GM12878 (cell line): ENCODE measurements at regions not wholly inside any gene's neighbourhood (a gene's known extent, or its start where the extent isn't known, plus 50 kb on each side); places are given as distances from the start of the nearest gene placed in this dataset.

Experiments
- ATAC-seq: fragments of 200-7000 bp; cut with Tn5 transposase; 3 replicates; pipeline ENCODE4 v1.9.1; 2020; ENCODE audit warnings: mild to moderate bottlenecking, moderate library complexity
- BruUV-seq: library from RNA; stranded (reverse); fragments of 400-500 nt; replicated peaks from 2 replicates; lab custom pipeline; 2021; lab: Mats Ljungman, UMichigan
- CTCF ChIA-PET: fragments of 300-600 bp; sonication (Branson Sonifier 250); formaldehyde crosslinking; extraction: SDS; loops from one replicate; lab custom pipeline; 2021; ENCODE audit warnings: inconsistent platforms; lab: Yijun Ruan, JAX
- POLR2A ChIA-PET: fragments of 350-600 bp; formaldehyde crosslinking; extraction: SDS; loops from one replicate; lab custom pipeline; 2021; ENCODE audit warnings: inconsistent platforms; lab: Charles Lee
- RAD21 ChIA-PET: fragments of 300-600 bp; sonication (Branson Sonifier 250); formaldehyde crosslinking; loops from one replicate; lab custom pipeline; 2023; ENCODE audit warnings: antibody characterized with exemption; ENCODE audit not compliant: unreplicated experiment; lab: Charles Lee
- SMC1A ChIA-PET: fragments of 300-600 bp; sonication (Branson Sonifier 250); formaldehyde crosslinking; loops from one replicate; lab custom pipeline; 2023; ENCODE audit not compliant: unreplicated experiment, uncharacterized antibody; lab: Charles Lee
- DNase-seq: peaks from one replicate; pipeline ENCODE4 v3.0.0-alpha.2; 2011; ENCODE audit warnings: low read depth, low spot score
- FAIRE-seq: peaks from 3 replicates; lab custom pipeline; 2011; peaks lifted over from hg19 to GRCh38; lab: Jason Lieb, UNC
- H2AFZ ChIP-seq: 2 replicates; pipeline ENCODE4 v1.6.0; 2011; ENCODE audit warnings: low read depth, low read length, control low read depth; ENCODE audit not compliant: control insufficient read depth
- H3K27ac ChIP-seq: 2 replicates; pipeline ENCODE4 v1.5.1; 2011; ENCODE audit warnings: control low read depth; ENCODE audit not compliant: control insufficient read depth, insufficient read depth
- H3K27me3 ChIP-seq, 2 experiments: replicated peaks in 1 of 2; 2 replicates each; pipeline versions ENCODE4 v1.6.0 to v1.6.1; 2011; ENCODE audit warnings: low read length in 1 of 2; ENCODE audit not compliant: control insufficient read depth in 2 of 2, insufficient read depth in 2 of 2
- H3K36me3 ChIP-seq, 2 experiments: 2 replicates each; pipeline ENCODE4 v1.5.1; 2011; ENCODE audit warnings: low read length in 1 of 2; ENCODE audit not compliant: control insufficient read depth in 2 of 2, insufficient read depth in 2 of 2
- H3K4me1 ChIP-seq: 2 replicates; pipeline ENCODE4 v1.6.1; 2011; ENCODE audit warnings: mild to moderate bottlenecking, low read length, moderate library complexity, mixed read lengths; ENCODE audit not compliant: control insufficient read depth, insufficient read depth
- H3K4me2 ChIP-seq: 2 replicates; pipeline ENCODE4 v1.6.0; 2011; ENCODE audit warnings: control low read depth; ENCODE audit not compliant: control insufficient read depth, insufficient read depth
- H3K4me3 ChIP-seq: fragments of 200-600 bp; sonication (generic); 2 replicates; pipeline ENCODE4 v1.5.1; 2016
- H3K79me2 ChIP-seq: 2 replicates; pipeline ENCODE4 v1.6.0; 2011; ENCODE audit warnings: low read length; ENCODE audit not compliant: control insufficient read depth, insufficient read depth
- H3K9ac ChIP-seq: 2 replicates; pipeline ENCODE4 v1.8.0; 2011; ENCODE audit warnings: low read length, control low read depth, mixed read lengths; ENCODE audit not compliant: control insufficient read depth, insufficient read depth
- H3K9me3 ChIP-seq: replicated peaks from 3 replicates; pipeline ENCODE4 v1.5.1; 2011; ENCODE audit warnings: mild to moderate bottlenecking, low read length; ENCODE audit not compliant: control insufficient read depth, insufficient read depth
- H4K20me1 ChIP-seq: 2 replicates; pipeline ENCODE4 v1.6.0; 2011; ENCODE audit not compliant: control insufficient read depth, insufficient read depth
- BRCA1 ChIP-seq: IDR thresholded peaks from 2 replicates; pipeline ENCODE4 v1.6.1; 2011; ENCODE audit warnings: low read depth, low read length, improper control_type of control experiment
- CBFB ChIP-seq: IDR thresholded peaks from 2 replicates; pipeline ENCODE4 v1.6.1; 2016; ENCODE audit warnings: antibody characterized with exemption, low read depth
- CREB1 ChIP-seq: IDR thresholded peaks from 2 replicates; pipeline ENCODE4 v1.6.1; 2012; ENCODE audit warnings: low read depth, mild to moderate bottlenecking, inconsistent platforms
- GATAD2B ChIP-seq: fragments of 450-650 bp; conservative IDR thresholded peaks from 2 replicates; pipeline ENCODE4 v1.6.1; 2017; ENCODE audit warnings: low read depth, mild to moderate bottlenecking, moderate library complexity
- IKZF1 ChIP-seq: fragments of 450-650 bp; conservative IDR thresholded peaks from 2 replicates; pipeline ENCODE4 v1.6.1; 2017; ENCODE audit warnings: antibody characterized with exemption, mild to moderate bottlenecking
- MEF2A ChIP-seq: IDR thresholded peaks from 2 replicates; pipeline ENCODE4 v1.6.1; 2011; ENCODE audit warnings: low read depth, mild to moderate bottlenecking, low read length, moderate library complexity; ENCODE audit not compliant: insufficient read depth
- MTA2 ChIP-seq: fragments of 450-650 bp; IDR thresholded peaks from 2 replicates; pipeline ENCODE4 v1.6.1; 2016; ENCODE audit warnings: low read depth, mild to moderate bottlenecking, moderate library complexity
- MTA3 ChIP-seq: IDR thresholded peaks from 2 replicates; pipeline ENCODE4 v1.6.1; 2012; ENCODE audit warnings: low read length, inconsistent platforms, borderline replicate concordance
- PBX3 ChIP-seq: IDR thresholded peaks from 2 replicates; pipeline ENCODE4 v1.6.1; 2011; ENCODE audit warnings: mild to moderate bottlenecking, low read depth, low read length, moderate library complexity; ENCODE audit not compliant: insufficient replicate concordance
- RAD51 ChIP-seq: fragments of 450-650 bp; IDR thresholded peaks from 2 replicates; pipeline ENCODE4 v1.6.1; 2016; ENCODE audit warnings: moderate library complexity, mild to moderate bottlenecking, inconsistent platforms
- RB1 ChIP-seq: fragments of 450-650 bp; formaldehyde crosslinking; IDR thresholded peaks from 2 replicates; pipeline ENCODE4 v1.6.1; 2017; ENCODE audit warnings: mild to moderate bottlenecking, borderline replicate concordance
- RFX5 ChIP-seq: IDR thresholded peaks from 2 replicates; pipeline ENCODE4 v1.6.1; 2011; ENCODE audit warnings: low read depth, low read length, improper control_type of control experiment
- SIX5 ChIP-seq: IDR thresholded peaks from 2 replicates; pipeline ENCODE4 v1.6.1; 2011; ENCODE audit warnings: mild to moderate bottlenecking, low read depth, low read length, moderate library complexity; ENCODE audit not compliant: severe bottlenecking
- ZNF274 ChIP-seq: IDR thresholded peaks from one replicate; pipeline ENCODE4 v1.8.0; 2011; ENCODE audit not compliant: insufficient read length, insufficient read depth
- ZNF384 ChIP-seq: IDR thresholded peaks from 2 replicates; pipeline ENCODE4 v1.6.1; 2012; ENCODE audit warnings: low read depth, mild to moderate bottlenecking, low read length, improper control_type of control experiment, borderline replicate concordance
- ZNF592 ChIP-seq: fragments of 450-650 bp; IDR thresholded peaks from 2 replicates; pipeline ENCODE4 v1.6.1; 2017; ENCODE audit warnings: mild to moderate bottlenecking, moderate library complexity
- ZNF622 ChIP-seq: fragments of 450-650 bp; IDR thresholded peaks from 2 replicates; pipeline ENCODE4 v1.6.1; 2017; ENCODE audit warnings: mild to moderate bottlenecking, inconsistent platforms
- ZSCAN29 ChIP-seq: fragments of 450-650 bp; IDR thresholded peaks from 2 replicates; pipeline ENCODE4 v1.6.1; 2017; ENCODE audit warnings: mild to moderate bottlenecking, moderate library complexity
- WGBS: methylation state at CpG from one replicate; pipeline ENCODE4 v1.1.6; 2016; ENCODE audit warnings: low lambda C conversion rate; ENCODE audit not compliant: insufficient replicate concordance, insufficient coverage; ENCODE audit errors: missing lambda C conversion rate; 5-methylcytosine and 5-hydroxymethylcytosine counted together
- in situ Hi-C: fragments of 300-500 bp; cut with MboI; formaldehyde crosslinking; loops from 9 replicates; pipeline ENCODE4 v1.14.3; 2018; ENCODE audit warnings: mixed read lengths
- intact Hi-C: fragments of 100-400 bp; cut with micrococcal nuclease; formaldehyde crosslinking; loops from one replicate; pipeline ENCODE4 v1.14.2; 2022; ENCODE audit not compliant: unreplicated experiment

GRCh38 chr9:7859701-7860334, 60.2 kb upstream of the DMAC1 start (continued):
- no peak for TF ChIP-seq ZNF592
- TF ChIP-seq SIX5, result no peak
- no peak for TF ChIP-seq ZNF274

- ATAC-seq, result no peak
- intact Hi-C loops, result no loop called here
- RAD21 ChIA-PET, result no interaction called here
Measured at GRCh38 chr9:7858166-7858565, 58.6 kb upstream of the DMAC1 start.

More at GRCh38 chr9:7858166-7858565, 58.6 kb upstream of the DMAC1 start:
- BruUV-seq, result no TSS peak
- Histone ChIP-seq H3K9me3 (no peaks in the 10 kb centered on the region), H3K79me2 (no peaks in the 10 kb centered on the region), H4K20me1 (no peaks in the 10 kb centered on the region), H3K4me1 (no peaks in the 10 kb centered on the region), H3K27me3 (no peaks in the 10 kb centered on the region), H3K36me3 (no peaks in the 10 kb centered on the region), H3K9ac (no peak overlapping the region), H3K4me2 (no peak overlapping the region), H2AFZ (no peak overlapping the region), H3K27ac (no peak overlapping the region), H3K4me3 (no peak overlapping the region)
- CTCF ChIA-PET, result no interaction called here
- DNase-seq (no peak), FAIRE-seq (peak; percentile 7)
- 3% methylated on average over 2 of the region's 2 CpGs for WGBS
- SMC1A ChIA-PET, result no interaction called here
- in situ Hi-C loops, result no loop called here
- TF ChIP-seq ZNF622 (no peak), CBFB (no peak), MTA2 (no peak), PBX3 (no peak), RAD51 (no peak), IKZF1 (no peak), BRCA1 (no peak), ZNF384 (no peak), RB1 (no peak), MEF2A (no peak), ZSCAN29 (no peak), GATAD2B (no peak), RFX5 (no peak), MTA3 (no peak), CREB1 (no peak)
- POLR2A ChIA-PET, result no interaction called here
